ENCODE measurements at regions not wholly inside any gene's neighbourhood (a gene's known extent, or its start where the extent isn't known, plus 50 kb on each side); places are given as distances from the start of the nearest gene placed in this dataset.
"Not testable (repeated sequence)": the region's sequence is repeated elsewhere in the genome, so short reads cannot be mapped to it uniquely, and the experiment has no call there.

DNA sequence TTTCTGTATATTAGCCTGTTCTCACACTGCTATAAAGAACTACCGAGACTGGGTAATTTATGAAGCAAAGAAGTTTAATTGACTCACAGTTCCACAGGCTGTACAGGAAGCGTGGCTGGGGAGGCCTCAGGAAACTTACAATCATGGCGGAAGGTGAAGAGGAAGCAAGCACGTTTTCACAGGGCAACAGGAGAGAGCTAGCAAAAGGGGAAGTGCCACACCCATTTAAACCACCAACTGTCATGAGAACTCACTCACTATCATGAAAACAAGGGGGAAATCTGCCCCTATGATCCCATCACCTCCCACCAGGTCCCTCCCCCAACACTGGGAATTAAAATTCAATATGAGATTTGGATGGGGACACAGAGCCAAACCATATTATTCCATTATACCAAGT is 358.6 kb downstream of the OTUD1 start:
- H3K27ac ChIP-seq (ENCODE audit: extremely low read depth, low read depth, low read length); H3K36me3 ChIP-seq (ENCODE audit: control insufficient read depth in 2 of 2, insufficient read depth in 1 of 2, low read length in 2 of 2); H3K9me3 ChIP-seq (ENCODE audit: control insufficient read depth, insufficient read depth, low read depth, low read length); CTCF ChIA-PET; H3K4me1 ChIP-seq (ENCODE audit: control insufficient read depth, insufficient read depth, low read length); H3K4me3 ChIP-seq (ENCODE audit: low read depth, low read length); POLR2A ChIA-PET: not testable (repeated sequence)

DNA sequence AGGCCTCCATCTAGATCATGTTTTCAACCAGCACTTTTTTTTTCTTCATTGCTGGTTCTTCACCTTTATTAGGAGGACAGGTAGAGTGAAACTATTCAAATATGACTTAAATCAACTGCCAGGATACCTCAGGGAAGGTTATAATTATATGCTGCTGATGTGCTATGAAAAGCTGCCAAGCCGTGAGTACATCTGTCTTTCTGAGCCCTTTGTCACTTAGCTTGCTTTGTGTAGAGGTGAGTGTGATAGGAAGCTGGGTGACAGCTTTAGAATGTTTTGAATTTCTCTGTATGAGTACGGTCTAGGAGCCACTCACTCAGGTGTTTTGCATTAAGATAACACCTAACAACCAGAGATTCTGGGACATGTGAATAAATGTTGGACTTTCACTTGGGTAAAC is 365.2 kb downstream of the OTUD1 start:
- Histone ChIP-seq H3K4me1 (ENCODE audit: control insufficient read depth, insufficient read depth, low read length) (no peaks in the 10 kb centered on the region), H3K9me3 (ENCODE audit: control insufficient read depth, insufficient read depth, low read depth, low read length) (no peaks in the 10 kb centered on the region), H3K36me3 (ENCODE audit: control insufficient read depth in 2 of 2, insufficient read depth in 1 of 2, low read length in 2 of 2) (no peaks in the 10 kb centered on the region), H3K4me3 (ENCODE audit: low read depth, low read length) (no peak overlapping the region), H3K27ac (ENCODE audit: extremely low read depth, low read depth, low read length) (no peak overlapping the region)
- TF ChIP-seq OVOL3 (tag by site-specific recombination; IDR thresholded peaks at IDR 0.05) (no peak), ZNF266 (tag by site-specific recombination; IDR thresholded peaks at IDR 0.05; ENCODE audit: low read depth) (no peak)
- TF ChIP-seq, protein P1, sequence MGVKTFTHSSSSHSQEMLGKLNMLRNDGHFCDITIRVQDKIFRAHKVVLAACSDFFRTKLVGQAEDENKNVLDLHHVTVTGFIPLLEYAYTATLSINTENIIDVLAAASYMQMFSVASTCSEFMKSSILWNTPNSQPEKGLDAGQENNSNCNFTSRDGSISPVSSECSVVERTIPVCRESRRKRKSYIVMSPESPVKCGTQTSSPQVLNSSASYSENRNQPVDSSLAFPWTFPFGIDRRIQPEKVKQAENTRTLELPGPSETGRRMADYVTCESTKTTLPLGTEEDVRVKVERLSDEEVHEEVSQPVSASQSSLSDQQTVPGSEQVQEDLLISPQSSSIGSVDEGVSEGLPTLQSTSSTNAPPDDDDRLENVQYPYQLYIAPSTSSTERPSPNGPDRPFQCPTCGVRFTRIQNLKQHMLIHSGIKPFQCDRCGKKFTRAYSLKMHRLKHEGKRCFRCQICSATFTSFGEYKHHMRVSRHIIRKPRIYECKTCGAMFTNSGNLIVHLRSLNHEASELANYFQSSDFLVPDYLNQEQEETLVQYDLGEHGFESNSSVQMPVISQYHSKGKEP (tag by site-specific recombination; IDR thresholded peaks at IDR 0.05) = no peak
- ChIA-PET POLR2A (no interaction called here), CTCF (interaction anchor here (0.6 kb wide), 1 partner anchor 190 kb away, joined by 3 read pairs; no protein-coding TSS in a partner anchor)

DNA sequence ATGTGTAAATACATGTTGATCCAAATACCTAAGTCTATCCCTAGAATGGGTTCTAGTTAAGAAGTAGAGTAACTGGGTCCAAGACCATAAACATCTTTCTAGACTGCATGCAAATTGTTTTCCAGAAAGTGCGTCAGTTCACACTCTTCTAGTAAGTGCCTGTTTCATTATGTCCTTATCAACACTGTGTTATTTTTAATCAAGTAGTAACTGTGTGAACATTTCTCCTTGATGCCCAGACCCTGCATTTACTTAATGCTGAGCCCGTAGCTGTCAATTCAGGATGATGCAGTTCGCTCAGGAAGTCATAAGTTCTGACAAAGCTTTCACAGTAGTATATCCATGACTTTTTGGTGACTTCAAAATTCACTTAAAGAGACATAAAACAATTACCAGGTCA is 374.8 kb downstream of the OTUD1 start:
- no peaks in the 10 kb centered on the region for H3K4me1 ChIP-seq (ENCODE audit: control insufficient read depth, insufficient read depth, low read length)
- no peaks in the 10 kb centered on the region for H3K9me3 ChIP-seq (ENCODE audit: control insufficient read depth, insufficient read depth, low read depth, low read length)
- TF ChIP-seq GLIS2 (tag by site-specific recombination; IDR thresholded peaks at IDR 0.05) (no peak), ZFP69B (tag by site-specific recombination; IDR thresholded peaks at IDR 0.05) (no peak), ZNF837 (tag by site-specific recombination; IDR thresholded peaks at IDR 0.05) (no peak), ZNF776 (tag by site-specific recombination; IDR thresholded peaks at IDR 0.05; ENCODE audit: borderline replicate concordance) (no peak), ZNF433 (tag by site-specific recombination; IDR thresholded peaks at IDR 0.05; ENCODE audit: low read depth) (no peak), ZNF140 (tag by site-specific recombination; IDR thresholded peaks at IDR 0.05) (no peak), ZNF121 (tag by site-specific recombination; IDR thresholded peaks at IDR 0.05) (no peak), YY2 (tag by site-specific recombination; IDR thresholded peaks at IDR 0.05) (no peak), ZNF175 (tag by site-specific recombination; IDR thresholded peaks at IDR 0.05) (no peak), ZNF24 (tag by site-specific recombination; IDR thresholded peaks at IDR 0.05) (no peak), ZNF660 (tag by site-specific recombination; IDR thresholded peaks at IDR 0.05) (no peak), ZNF350 (tag by site-specific recombination; IDR thresholded peaks at IDR 0.05) (no peak), ZNF792 (tag by site-specific recombination; IDR thresholded peaks at IDR 0.05) (no peak), GLIS1 (tag by site-specific recombination; IDR thresholded peaks at IDR 0.05) (no peak), TCF7L2 (IDR thresholded peaks at IDR 0.05; ENCODE audit: borderline replicate concordance, low read depth, low read length) (no peak), ZFP41 (tag by site-specific recombination; IDR thresholded peaks at IDR 0.05; ENCODE audit: borderline replicate concordance) (no peak)
- TF ChIP-seq, protein P2, sequence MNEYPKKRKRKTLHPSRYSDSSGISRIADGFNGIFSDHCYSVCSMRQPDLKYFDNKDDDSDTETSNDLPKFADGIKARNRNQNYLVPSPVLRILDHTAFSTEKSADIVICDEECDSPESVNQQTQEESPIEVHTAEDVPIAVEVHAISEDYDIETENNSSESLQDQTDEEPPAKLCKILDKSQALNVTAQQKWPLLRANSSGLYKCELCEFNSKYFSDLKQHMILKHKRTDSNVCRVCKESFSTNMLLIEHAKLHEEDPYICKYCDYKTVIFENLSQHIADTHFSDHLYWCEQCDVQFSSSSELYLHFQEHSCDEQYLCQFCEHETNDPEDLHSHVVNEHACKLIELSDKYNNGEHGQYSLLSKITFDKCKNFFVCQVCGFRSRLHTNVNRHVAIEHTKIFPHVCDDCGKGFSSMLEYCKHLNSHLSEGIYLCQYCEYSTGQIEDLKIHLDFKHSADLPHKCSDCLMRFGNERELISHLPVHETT (tag by site-specific recombination; IDR thresholded peaks at IDR 0.05) = no peak
- TF ChIP-seq, protein P3, sequence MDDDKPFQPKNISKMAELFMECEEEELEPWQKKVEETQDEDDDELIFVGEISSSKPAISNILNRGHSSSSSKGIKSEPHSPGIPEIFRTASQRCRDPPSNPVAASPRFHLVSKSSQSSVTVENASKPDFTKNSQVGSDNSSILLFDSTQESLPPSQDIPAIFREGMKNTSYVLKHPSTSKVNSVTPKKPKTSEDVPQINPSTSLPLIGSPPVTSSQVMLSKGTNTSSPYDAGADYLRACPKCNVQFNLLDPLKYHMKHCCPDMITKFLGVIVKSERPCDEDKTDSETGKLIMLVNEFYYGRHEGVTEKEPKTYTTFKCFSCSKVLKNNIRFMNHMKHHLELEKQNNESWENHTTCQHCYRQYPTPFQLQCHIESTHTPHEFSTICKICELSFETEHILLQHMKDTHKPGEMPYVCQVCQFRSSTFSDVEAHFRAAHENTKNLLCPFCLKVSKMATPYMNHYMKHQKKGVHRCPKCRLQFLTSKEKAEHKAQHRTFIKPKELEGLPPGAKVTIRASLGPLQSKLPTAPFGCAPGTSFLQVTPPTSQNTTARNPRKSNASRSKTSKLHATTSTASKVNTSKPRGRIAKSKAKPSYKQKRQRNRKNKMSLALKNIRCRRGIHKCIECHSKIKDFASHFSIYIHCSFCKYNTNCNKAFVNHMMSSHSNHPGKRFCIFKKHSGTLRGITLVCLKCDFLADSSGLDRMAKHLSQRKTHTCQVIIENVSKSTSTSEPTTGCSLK (tag by site-specific recombination; IDR thresholded peaks at IDR 0.05) = no peak
- TF ChIP-seq, protein P4, sequence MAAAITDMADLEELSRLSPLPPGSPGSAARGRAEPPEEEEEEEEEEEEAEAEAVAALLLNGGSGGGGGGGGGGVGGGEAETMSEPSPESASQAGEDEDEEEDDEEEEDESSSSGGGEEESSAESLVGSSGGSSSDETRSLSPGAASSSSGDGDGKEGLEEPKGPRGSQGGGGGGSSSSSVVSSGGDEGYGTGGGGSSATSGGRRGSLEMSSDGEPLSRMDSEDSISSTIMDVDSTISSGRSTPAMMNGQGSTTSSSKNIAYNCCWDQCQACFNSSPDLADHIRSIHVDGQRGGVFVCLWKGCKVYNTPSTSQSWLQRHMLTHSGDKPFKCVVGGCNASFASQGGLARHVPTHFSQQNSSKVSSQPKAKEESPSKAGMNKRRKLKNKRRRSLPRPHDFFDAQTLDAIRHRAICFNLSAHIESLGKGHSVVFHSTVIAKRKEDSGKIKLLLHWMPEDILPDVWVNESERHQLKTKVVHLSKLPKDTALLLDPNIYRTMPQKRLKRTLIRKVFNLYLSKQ (tag by site-specific recombination; IDR thresholded peaks at IDR 0.05; ENCODE audit: borderline replicate concordance) = no peak
- POLR2A ChIA-PET = no interaction called here
- CTCF ChIA-PET = no interaction called here
- H3K36me3 ChIP-seq (ENCODE audit: control insufficient read depth in 2 of 2, insufficient read depth in 1 of 2, low read length in 2 of 2) = no peaks in the 10 kb centered on the region
- no peak overlapping the region for H3K27ac ChIP-seq (ENCODE audit: extremely low read depth, low read depth, low read length)
- H3K4me3 ChIP-seq (ENCODE audit: low read depth, low read length) = no peak overlapping the region

Data from HEK293 (cell line).